ENCODE measurements at regions not wholly inside any gene's neighbourhood (a gene's known extent, or its start where the extent isn't known, plus 50 kb on each side); places are given as distances from the start of the nearest gene placed in this dataset.

- TF ChIP-seq SMC3 (conservative IDR thresholded peaks at IDR 0.05; ENCODE audit: poor library complexity), result no peak
- TF ChIP-seq CTCF (IDR thresholded peaks at IDR 0.05; ENCODE audit: poor library complexity, severe bottlenecking), result no peak
- TF ChIP-seq, protein P1, sequence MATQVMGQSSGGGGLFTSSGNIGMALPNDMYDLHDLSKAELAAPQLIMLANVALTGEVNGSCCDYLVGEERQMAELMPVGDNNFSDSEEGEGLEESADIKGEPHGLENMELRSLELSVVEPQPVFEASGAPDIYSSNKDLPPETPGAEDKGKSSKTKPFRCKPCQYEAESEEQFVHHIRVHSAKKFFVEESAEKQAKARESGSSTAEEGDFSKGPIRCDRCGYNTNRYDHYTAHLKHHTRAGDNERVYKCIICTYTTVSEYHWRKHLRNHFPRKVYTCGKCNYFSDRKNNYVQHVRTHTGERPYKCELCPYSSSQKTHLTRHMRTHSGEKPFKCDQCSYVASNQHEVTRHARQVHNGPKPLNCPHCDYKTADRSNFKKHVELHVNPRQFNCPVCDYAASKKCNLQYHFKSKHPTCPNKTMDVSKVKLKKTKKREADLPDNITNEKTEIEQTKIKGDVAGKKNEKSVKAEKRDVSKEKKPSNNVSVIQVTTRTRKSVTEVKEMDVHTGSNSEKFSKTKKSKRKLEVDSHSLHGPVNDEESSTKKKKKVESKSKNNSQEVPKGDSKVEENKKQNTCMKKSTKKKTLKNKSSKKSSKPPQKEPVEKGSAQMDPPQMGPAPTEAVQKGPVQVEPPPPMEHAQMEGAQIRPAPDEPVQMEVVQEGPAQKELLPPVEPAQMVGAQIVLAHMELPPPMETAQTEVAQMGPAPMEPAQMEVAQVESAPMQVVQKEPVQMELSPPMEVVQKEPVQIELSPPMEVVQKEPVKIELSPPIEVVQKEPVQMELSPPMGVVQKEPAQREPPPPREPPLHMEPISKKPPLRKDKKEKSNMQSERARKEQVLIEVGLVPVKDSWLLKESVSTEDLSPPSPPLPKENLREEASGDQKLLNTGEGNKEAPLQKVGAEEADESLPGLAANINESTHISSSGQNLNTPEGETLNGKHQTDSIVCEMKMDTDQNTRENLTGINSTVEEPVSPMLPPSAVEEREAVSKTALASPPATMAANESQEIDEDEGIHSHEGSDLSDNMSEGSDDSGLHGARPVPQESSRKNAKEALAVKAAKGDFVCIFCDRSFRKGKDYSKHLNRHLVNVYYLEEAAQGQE (IDR thresholded peaks at IDR 0.05; ENCODE audit: borderline replicate concordance), result no peak
- no peak for TF ChIP-seq TAF1 (IDR thresholded peaks at IDR 0.05; ENCODE audit: low read depth)
- TF ChIP-seq MXI1 (conservative IDR thresholded peaks at IDR 0.05; ENCODE audit: poor library complexity, severe bottlenecking), result no peak
- no peak for TF ChIP-seq EZH2 (IDR thresholded peaks at IDR 0.05; ENCODE audit: borderline replicate concordance, insufficient read depth, low read length, poor library complexity, severe bottlenecking)
- no peak for TF ChIP-seq EP300 (conservative IDR thresholded peaks at IDR 0.05; ENCODE audit: poor library complexity, severe bottlenecking)
- no peak for TF ChIP-seq POLR2AphosphoS5 (IDR thresholded peaks at IDR 0.05)
- TF ChIP-seq RAD21 (conservative IDR thresholded peaks at IDR 0.05), result no peak
Measured at GRCh38 chrX:39596437-39596836, 501.3 kb downstream of the BCOR start.
